Testis (tissue), 2 donors: ENCODE measurements at regions not wholly inside any gene's neighbourhood (a gene's known extent, or its start where the extent isn't known, plus 50 kb on each side); places are given as distances from the start of the nearest gene placed in this dataset.

Experiments used
- DNase-seq: peaks from one replicate; pipeline ENCODE4 v3.0.0-alpha.2; 2019
- H3K27ac ChIP-seq, 2 donors: fragments of 200-600 bp; sonication (generic); one replicate each; pipeline ENCODE4 v1.5.1; 2019
- H3K27me3 ChIP-seq: fragments of 200-600 bp; sonication (generic); one replicate; pipeline ENCODE4 v1.5.1; 2019
- H3K36me3 ChIP-seq: fragments of 200-600 bp; sonication (generic); one replicate; pipeline ENCODE4 v1.5.1; 2017; ENCODE audit warnings: low read depth; ENCODE audit errors: missing control alignments
- H3K4me1 ChIP-seq: fragments of 200-600 bp; sonication (generic); one replicate; pipeline ENCODE4 v1.5.1; 2019
- H3K4me3 ChIP-seq, 2 donors: fragments of 200-600 bp; sonication (generic); one replicate each; pipeline ENCODE4 v1.5.1; 2017 to 2019
- H3K9me3 ChIP-seq: fragments of 200-600 bp; sonication (generic); one replicate; pipeline ENCODE4 v1.5.1; 2017
- POLR2A ChIP-seq: fragments of 450-650 bp; IDR thresholded peaks from one replicate; pipeline ENCODE4 v1.6.1; 2017; ENCODE audit warnings: antibody characterized with exemption, mild to moderate bottlenecking, moderate library complexity
- WGBS, 2 donors: methylation state at CpG; one replicate each; pipeline ENCODE4 v1.1.5; 2018; 5-methylcytosine and 5-hydroxymethylcytosine counted together
- intact Hi-C: fragments of 100-400 bp; cut with DNase I; formaldehyde crosslinking; loops from one replicate; pipeline ENCODE4 v1.15.1; 2023; ENCODE audit warnings: low total_unique reads
- TF ChIP-seq, protein P1 (sequence below), 3 experiments: fragments of 450-650 bp in 2 of 3; fragments of 200-600 bp in 1 of 3; sonication (generic) in 1 of 3; IDR thresholded peaks; one replicate each; pipeline ENCODE4 v1.5.1; 2016 to 2019; ENCODE audit warnings: antibody characterized with exemption in 3 of 3, mild to moderate bottlenecking in 2 of 3, moderate library complexity in 1 of 3

DNA sequence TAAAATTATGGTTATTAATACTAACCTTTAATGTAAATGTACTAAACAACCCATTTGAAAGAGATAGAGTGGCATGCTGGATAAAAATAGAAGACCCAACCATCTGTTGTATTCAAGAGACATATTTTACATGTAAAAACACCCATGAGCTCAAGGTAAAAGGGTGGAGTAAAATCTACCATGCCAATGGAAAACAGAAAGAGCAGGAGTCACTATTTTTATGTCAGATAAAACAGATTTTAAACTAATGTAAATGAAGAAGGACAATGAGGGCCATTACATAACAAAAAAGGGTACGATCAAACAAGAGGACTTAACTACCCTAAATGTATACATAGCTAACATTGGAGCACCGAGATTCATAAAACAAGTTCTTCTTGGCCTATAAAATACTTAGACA is 66.3 kb downstream of the ITM2A start:
- intact Hi-C loops, result no loop called here
- H3K36me3 ChIP-seq, result no peaks in the 10 kb centered on the region
- no peak for TF ChIP-seq POLR2A
- TF ChIP-seq, protein P1, sequence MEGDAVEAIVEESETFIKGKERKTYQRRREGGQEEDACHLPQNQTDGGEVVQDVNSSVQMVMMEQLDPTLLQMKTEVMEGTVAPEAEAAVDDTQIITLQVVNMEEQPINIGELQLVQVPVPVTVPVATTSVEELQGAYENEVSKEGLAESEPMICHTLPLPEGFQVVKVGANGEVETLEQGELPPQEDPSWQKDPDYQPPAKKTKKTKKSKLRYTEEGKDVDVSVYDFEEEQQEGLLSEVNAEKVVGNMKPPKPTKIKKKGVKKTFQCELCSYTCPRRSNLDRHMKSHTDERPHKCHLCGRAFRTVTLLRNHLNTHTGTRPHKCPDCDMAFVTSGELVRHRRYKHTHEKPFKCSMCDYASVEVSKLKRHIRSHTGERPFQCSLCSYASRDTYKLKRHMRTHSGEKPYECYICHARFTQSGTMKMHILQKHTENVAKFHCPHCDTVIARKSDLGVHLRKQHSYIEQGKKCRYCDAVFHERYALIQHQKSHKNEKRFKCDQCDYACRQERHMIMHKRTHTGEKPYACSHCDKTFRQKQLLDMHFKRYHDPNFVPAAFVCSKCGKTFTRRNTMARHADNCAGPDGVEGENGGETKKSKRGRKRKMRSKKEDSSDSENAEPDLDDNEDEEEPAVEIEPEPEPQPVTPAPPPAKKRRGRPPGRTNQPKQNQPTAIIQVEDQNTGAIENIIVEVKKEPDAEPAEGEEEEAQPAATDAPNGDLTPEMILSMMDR (IDR thresholded peaks at IDR 0.05), result no peak
- DNase-seq, result no peak
- no peak overlapping the region for H3K27ac ChIP-seq
- H3K27me3 ChIP-seq, result no peaks in the 10 kb centered on the region
- 50 to 61% methylated on average over 2 of the region's 2 CpGs for WGBS, 2 donors
- H3K9me3 ChIP-seq, result no peaks in the 10 kb centered on the region
- no peak overlapping the region for H3K4me3 ChIP-seq
- no peaks in the 10 kb centered on the region for H3K4me1 ChIP-seq

DNA sequence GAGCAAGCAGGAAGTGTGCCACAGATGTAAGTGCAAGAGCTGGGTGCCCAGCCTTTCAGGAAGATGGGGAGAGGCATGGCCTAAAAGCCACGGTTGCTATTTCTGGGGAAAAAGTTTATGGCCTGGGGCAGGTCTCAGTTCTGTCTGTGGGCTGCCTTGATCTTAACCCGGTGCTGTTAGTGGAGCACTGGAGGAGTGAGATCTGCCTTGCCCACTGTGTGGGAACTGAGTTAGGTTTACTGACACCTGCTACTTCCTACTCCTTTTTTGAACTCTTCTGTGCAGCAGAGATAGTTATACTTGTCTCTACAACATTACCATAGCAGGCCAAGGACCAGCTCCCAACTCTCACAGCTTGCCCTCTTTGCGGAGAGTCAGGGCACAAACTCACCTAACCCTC is 76.5 kb downstream of the ITM2A start:
- Histone ChIP-seq H3K27ac (no peak overlapping the region), H3K36me3 (no peaks in the 10 kb centered on the region), H3K9me3 (no peaks in the 10 kb centered on the region), H3K4me3 (no peak overlapping the region), H3K27me3 (no peaks in the 10 kb centered on the region), H3K4me1 (no peaks in the 10 kb centered on the region)
- intact Hi-C loops, result no loop called here
- 71 to 77% methylated on average over 3 of the region's 3 CpGs for WGBS, 2 donors
- no peak for DNase-seq
- TF ChIP-seq POLR2A, result no peak
- TF ChIP-seq, protein P1 (IDR thresholded peaks at IDR 0.05), result no peak

DNA sequence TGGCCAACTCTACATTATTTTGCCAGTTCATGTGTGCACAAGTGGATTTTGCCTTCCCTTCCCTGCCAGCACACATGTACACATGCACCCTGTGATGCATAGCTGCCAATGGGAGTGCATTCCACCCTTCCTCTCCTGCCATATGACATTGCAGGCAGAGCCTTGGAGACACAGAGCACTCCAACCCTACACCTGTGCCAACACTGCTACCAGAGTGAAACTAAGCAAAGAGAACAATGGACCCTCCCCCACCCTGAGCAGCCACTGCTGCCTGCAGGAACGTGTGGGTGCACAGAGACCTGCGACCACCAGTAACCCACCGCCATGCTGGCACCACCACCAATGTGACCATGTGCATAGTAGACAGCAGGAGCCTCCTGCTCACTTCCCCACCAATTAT is 78.4 kb downstream of the ITM2A start:
- TF ChIP-seq, protein P1 (IDR thresholded peaks at IDR 0.05), result no peak
- no peak for TF ChIP-seq POLR2A
- no peak for DNase-seq
- Histone ChIP-seq H3K36me3 (no peaks in the 10 kb centered on the region), H3K27me3 (no peaks in the 10 kb centered on the region), H3K4me1 (no peaks in the 10 kb centered on the region), H3K27ac (no peak overlapping the region), H3K9me3 (no peaks in the 10 kb centered on the region), H3K4me3 (no peak overlapping the region)
- WGBS, 2 donors, result 73 to 100% methylated on average over 2 to 3 of the region's 3 CpGs
- intact Hi-C loops, result no loop called here

DNA sequence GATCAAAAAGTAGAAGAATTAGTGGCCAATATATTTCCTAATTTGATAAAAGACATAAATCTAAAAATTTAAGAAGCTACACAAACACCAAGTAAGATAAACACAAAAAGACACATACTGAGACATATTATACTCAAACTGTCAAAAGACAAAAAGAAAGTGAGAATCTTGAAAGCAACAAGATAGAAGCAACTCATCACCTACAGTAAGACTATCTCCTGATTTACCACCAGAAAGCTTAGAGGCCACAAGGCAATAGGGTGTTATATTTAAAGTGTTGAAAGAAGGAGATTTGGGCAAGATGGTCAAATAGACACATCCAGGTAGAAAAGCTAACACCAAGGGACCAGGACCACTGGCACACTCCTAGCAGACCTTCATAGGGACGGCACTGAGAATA is 79.4 kb downstream of the ITM2A start:
- no peaks in the 10 kb centered on the region for H3K4me1 ChIP-seq
- H3K27me3 ChIP-seq, result no peaks in the 10 kb centered on the region
- H3K36me3 ChIP-seq, result no peaks in the 10 kb centered on the region
- no peaks in the 10 kb centered on the region for H3K9me3 ChIP-seq
- TF ChIP-seq, protein P1 (IDR thresholded peaks at IDR 0.05), result no peak
- no peak for TF ChIP-seq POLR2A
- intact Hi-C loops, result no loop called here
- no peak overlapping the region for H3K4me3 ChIP-seq
- no peak for DNase-seq
- no peak overlapping the region for H3K27ac ChIP-seq
- 89% methylated on average over 1 of the region's 1 CpG; no CpG with 5 or more reads in 1 of the 2 donors for WGBS, 2 donors

DNA sequence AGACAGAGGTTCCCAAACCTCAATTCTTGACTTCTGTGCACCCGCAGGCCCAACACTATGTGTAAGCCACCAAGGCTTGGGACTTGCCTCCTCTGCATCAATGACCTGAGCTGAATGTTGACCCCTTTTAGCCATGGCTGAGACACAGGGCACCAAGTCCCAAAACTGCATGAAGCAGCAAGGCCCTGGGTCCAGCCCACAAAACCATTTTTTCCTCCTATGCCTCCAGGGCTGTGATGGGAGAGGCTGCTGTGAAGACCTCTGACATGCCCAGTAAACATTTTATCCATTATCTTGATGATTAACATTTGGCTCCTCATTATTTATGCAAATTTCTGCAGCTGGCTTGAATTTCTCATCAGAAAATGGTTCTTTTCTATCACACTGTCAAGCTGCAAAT is 85.4 kb downstream of the ITM2A start:
- Histone ChIP-seq H3K27ac (no peak overlapping the region), H3K4me1 (no peaks in the 10 kb centered on the region), H3K4me3 (no peak overlapping the region), H3K36me3 (no peaks in the 10 kb centered on the region), H3K27me3 (no peaks in the 10 kb centered on the region), H3K9me3 (no peaks in the 10 kb centered on the region)
- 67 to 100% methylated on average over 1 of the region's 1 CpG for WGBS, 2 donors
- TF ChIP-seq, protein P1 (IDR thresholded peaks at IDR 0.05), result no peak
- TF ChIP-seq POLR2A, result no peak
- intact Hi-C loops, result no loop called here
- no peak for DNase-seq
